GM13977 (cell line): ENCODE measurements at regions not wholly inside any gene's neighbourhood (a gene's known extent, or its start where the extent isn't known, plus 50 kb on each side); places are given as distances from the start of the nearest gene placed in this dataset.

Experiments used
- DNase-seq: peaks from one replicate; pipeline ENCODE4 v3.0.0; 2012; ENCODE audit warnings: low spot score
- in situ Hi-C: fragments of 300-500 bp; cut with MboI; formaldehyde crosslinking; loops from one replicate; pipeline ENCODE4 v1.12.0; 2022; ENCODE audit warnings: low sequenced_read_pairs, low pct_unique_long_range_greater_than_20kb, mixed read lengths, inconsistent platforms; ENCODE audit not compliant: unreplicated experiment
- TF ChIP-seq, protein P1 (sequence below): IDR thresholded peaks from 2 replicates; pipeline ENCODE4 v1.5.1; 2012; ENCODE audit warnings: mild to moderate bottlenecking, control low read depth; ENCODE audit not compliant: insufficient read depth; ENCODE audit errors: extremely low read depth, missing control alignments

DNA sequence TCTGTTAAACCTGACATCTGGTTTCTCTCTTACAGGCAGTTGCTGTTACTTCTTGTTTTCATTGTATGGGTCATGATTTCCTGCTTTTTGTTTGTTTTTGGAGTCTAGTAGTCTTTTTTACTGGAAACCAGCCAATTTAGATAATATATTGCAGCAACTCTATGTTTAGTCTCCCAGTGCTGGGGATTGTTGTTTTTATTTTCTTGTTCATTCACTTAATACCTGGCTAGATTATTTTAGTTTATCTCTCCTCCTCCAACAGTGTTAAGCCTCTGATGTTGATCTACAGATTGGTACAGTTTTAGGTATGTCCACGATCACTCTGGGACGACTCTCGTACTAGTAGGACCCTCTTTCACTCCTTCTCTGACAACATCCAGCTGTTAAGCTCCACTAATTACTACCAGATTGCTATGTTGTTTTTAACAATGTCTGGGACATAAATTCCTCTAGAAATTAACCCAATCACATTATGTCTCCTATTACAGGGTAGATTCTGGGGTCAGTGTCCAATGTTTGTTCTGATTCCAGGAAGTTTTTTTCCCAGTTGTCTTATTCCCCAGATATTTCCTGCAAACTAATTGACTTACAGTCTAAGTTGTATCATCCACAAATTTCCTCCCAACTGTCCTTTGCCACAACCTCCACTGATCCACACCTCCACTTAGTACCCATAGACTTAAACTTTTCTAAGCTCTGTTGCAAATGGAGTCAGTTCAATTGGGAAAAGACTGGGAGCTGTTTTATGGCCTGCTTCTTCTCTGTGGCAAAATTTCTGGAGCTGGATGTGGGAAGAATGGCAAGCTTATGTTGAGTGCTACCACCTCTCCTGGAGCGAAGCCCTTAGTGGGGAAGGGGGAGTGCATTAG is 1280.6 kb upstream of the CNTN5 start:
- DNase-seq = no peak

DNA sequence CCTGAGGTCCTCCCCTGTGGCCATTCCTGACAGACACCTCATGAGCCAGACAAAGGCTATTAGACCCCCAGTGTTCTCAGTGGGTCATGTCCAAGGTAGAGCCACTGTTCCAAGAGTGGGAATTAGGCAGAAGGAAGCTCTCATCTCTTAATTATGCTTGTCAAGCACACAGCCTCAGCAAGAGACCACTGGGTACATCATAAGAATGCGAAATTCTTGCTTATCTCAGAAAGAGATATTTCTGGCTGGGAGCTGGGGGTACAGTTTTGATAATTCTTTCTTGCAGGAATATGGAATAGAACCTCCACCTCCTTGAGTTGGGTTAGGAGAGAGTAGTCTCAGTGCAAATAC is 1280.0 kb upstream of the CNTN5 start:
- in situ Hi-C loops = no loop called here
- DNase-seq = no peak
- TF ChIP-seq, protein P1, sequence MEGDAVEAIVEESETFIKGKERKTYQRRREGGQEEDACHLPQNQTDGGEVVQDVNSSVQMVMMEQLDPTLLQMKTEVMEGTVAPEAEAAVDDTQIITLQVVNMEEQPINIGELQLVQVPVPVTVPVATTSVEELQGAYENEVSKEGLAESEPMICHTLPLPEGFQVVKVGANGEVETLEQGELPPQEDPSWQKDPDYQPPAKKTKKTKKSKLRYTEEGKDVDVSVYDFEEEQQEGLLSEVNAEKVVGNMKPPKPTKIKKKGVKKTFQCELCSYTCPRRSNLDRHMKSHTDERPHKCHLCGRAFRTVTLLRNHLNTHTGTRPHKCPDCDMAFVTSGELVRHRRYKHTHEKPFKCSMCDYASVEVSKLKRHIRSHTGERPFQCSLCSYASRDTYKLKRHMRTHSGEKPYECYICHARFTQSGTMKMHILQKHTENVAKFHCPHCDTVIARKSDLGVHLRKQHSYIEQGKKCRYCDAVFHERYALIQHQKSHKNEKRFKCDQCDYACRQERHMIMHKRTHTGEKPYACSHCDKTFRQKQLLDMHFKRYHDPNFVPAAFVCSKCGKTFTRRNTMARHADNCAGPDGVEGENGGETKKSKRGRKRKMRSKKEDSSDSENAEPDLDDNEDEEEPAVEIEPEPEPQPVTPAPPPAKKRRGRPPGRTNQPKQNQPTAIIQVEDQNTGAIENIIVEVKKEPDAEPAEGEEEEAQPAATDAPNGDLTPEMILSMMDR = no peak

More for the DNA sequence above, 1280.6 kb upstream of the CNTN5 start:
- in situ Hi-C loops = no loop called here
- TF ChIP-seq, protein P1 = no peak

DNA sequence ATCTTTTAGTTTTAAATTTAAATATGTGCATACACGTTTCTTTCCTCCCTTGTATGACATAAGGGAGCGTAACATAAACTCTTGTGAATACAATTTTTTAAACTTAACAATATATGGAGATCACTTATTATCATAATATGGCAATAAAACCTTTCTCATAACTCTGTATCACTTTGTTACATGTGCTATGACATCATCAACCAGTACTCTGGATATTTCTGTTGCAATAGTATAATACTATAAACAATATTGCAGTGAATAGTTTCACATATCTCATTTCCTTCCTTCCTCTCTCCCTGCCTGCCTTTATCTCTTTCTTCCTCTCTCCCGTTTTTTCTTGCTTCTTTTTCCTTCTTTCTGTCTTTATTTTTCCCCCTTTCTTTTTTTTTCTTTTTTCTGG is 1278.0 kb upstream of the CNTN5 start:
- TF ChIP-seq, protein P1 = no peak
- no peak for DNase-seq
- in situ Hi-C loops = no loop called here

DNA sequence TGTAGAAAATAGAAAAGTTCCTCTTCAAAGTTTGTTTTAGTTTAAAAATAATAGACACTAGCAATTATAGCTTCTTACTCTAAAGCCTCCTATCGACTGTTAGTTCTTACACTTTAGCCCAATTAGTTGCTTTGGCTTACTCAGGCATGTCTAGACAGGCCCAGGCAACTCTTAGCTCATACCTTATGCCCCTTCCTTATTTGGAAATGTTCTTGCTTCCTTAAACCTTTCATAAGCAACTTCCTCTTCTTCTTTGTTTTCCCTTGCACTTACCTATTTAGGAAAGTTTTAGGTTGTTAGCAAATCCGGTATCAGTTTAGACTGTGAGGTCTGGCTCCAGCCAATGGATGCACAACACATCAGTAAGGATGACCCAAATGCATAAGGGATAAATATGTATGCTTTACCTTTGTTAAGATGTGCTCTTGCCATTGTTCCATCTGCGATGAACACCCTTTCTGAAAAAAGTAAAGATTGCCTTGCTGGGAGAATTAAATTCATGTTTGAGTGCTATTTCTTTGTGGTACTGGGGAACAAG is 1277.5 kb upstream of the CNTN5 start:
- TF ChIP-seq, protein P1 = no peak
- in situ Hi-C loops = no loop called here
- no peak for DNase-seq

DNA sequence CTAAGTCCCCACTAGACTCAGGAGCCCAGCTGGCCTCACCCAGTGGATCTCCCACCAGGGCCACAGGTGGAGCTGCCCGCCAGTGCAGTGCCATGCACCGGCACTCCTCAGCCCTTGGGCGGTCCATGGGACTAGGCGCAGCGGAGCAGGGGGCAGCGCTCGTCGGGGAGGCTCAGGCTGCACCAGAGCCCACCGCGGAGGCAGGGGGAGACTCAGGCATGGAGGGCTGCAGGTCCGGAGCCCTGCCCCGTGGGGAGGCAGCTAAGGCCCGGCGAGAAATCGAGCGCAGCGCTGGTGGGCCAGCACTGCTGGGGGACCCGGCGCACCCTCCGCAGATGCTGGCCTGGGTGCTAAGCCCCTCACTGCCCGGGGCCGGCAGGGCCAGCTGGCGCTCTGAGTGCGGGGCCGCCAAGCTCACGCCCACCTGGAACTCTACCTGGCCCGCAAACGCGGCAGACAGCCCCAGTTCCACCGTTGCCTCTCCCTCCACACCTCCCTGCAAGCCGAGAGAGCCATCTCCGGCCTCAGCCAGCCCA is 1275.2 kb upstream of the CNTN5 start:
- TF ChIP-seq, protein P1 = no peak
- no peak for DNase-seq
- in situ Hi-C loops = no loop called here

DNA sequence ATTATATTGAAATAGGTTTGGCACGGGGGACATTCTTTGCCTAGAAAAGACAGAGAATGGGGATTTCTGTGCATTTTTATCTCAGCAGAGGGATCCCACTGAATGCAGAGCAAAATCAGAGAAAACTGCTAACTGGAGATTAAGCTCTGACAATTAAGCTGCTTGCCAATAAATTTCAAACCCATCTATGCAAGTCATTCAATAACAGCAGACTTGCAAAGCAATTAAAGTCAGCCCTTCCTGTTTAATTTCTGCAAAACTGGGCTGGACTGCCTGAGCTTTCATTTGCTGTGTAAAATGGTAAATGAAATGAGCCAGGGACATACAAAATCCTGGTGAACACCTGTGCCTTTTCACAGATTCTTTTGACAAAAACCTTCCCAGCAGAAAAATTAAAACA is 1273.9 kb upstream of the CNTN5 start:
- in situ Hi-C loops = no loop called here
- no peak for DNase-seq
- TF ChIP-seq, protein P1 = no peak
